Fibroblast of lung (primary cell): ENCODE measurements at regions not wholly inside any gene's neighbourhood (a gene's known extent, or its start where the extent isn't known, plus 50 kb on each side); places are given as distances from the start of the nearest gene placed in this dataset.

Experiments
- DNase-seq, 2 donors: peaks; one replicate each; pipeline versions ENCODE4 v3.0.0 to v3.0.0-alpha.2; 2010; ENCODE audit warnings: low read depth in 2 of 2
- H2AFZ ChIP-seq: 2 replicates; pipeline ENCODE4 v1.5.1; 2012; ENCODE audit warnings: low read length, control low read depth, inconsistent platforms
- H3K27ac ChIP-seq: 2 replicates; pipeline ENCODE4 v1.5.1; 2011; ENCODE audit warnings: low read length, control low read depth; ENCODE audit not compliant: insufficient read depth
- H3K27me3 ChIP-seq: 2 replicates; pipeline ENCODE4 v1.5.1; 2011; ENCODE audit warnings: mild to moderate bottlenecking, low read length; ENCODE audit not compliant: control insufficient read depth, insufficient read depth
- H3K36me3 ChIP-seq: 2 replicates; pipeline ENCODE4 v1.5.1; 2011; ENCODE audit warnings: low read length; ENCODE audit not compliant: control insufficient read depth, insufficient read depth
- H3K4me1 ChIP-seq: 2 replicates; pipeline ENCODE4 v1.5.1; 2011; ENCODE audit warnings: low read length; ENCODE audit not compliant: control insufficient read depth, insufficient read depth; ENCODE audit errors: extremely low read depth
- H3K4me2 ChIP-seq: 2 replicates; pipeline ENCODE4 v1.5.1; 2011; ENCODE audit warnings: low read length, control low read depth; ENCODE audit not compliant: insufficient read depth; ENCODE audit errors: extremely low read depth
- H3K4me3 ChIP-seq, 4 experiments: fragments of 200-600 bp in 1 of 4; sonication (generic) in 1 of 4; replicated peaks in 1 of 4; 2 replicates each; pipeline ENCODE4 v1.5.1; 2011 to 2016; ENCODE audit warnings: low read length in 4 of 4, low read depth in 3 of 4, mild to moderate bottlenecking in 3 of 4, control low read depth in 2 of 4, inconsistent platforms in 1 of 4, mixed read lengths in 1 of 4; ENCODE audit not compliant: insufficient read depth in 1 of 4; ENCODE audit errors: control extremely low read depth in 1 of 4
- H3K79me2 ChIP-seq: 2 replicates; pipeline ENCODE4 v1.5.1; 2012; ENCODE audit warnings: mild to moderate bottlenecking, low read length, inconsistent platforms; ENCODE audit not compliant: control insufficient read depth, insufficient read depth
- H3K9ac ChIP-seq: 2 replicates; pipeline ENCODE4 v1.5.1; 2011; ENCODE audit warnings: mild to moderate bottlenecking, low read length, control low read depth; ENCODE audit not compliant: insufficient read depth
- H3K9me3 ChIP-seq: 2 replicates; pipeline ENCODE4 v1.5.1; 2012; ENCODE audit warnings: low read depth, low read length; ENCODE audit not compliant: control insufficient read depth, insufficient read depth
- H4K20me1 ChIP-seq: 2 replicates; pipeline ENCODE4 v1.5.1; 2011; ENCODE audit warnings: low read length; ENCODE audit not compliant: control insufficient read depth, insufficient read depth; ENCODE audit errors: extremely low read depth
- EZH2 ChIP-seq: IDR thresholded peaks from 2 replicates; pipeline ENCODE4 v1.5.1; 2012; ENCODE audit warnings: low read length, control low read depth, mild to moderate bottlenecking; ENCODE audit errors: missing control alignments
- TF ChIP-seq, protein P1 (sequence below), 2 donors: IDR thresholded peaks in 1 of 2; conservative IDR thresholded peaks in 1 of 2; 1 replicate in 1 of 2; 2 replicates in 1 of 2; pipeline ENCODE4 v1.5.1; 2011 to 2012; ENCODE audit warnings: low read length in 2 of 2, control low read depth in 1 of 2, inconsistent platforms in 1 of 2, low read depth in 1 of 2, mild to moderate bottlenecking in 1 of 2

DNA sequence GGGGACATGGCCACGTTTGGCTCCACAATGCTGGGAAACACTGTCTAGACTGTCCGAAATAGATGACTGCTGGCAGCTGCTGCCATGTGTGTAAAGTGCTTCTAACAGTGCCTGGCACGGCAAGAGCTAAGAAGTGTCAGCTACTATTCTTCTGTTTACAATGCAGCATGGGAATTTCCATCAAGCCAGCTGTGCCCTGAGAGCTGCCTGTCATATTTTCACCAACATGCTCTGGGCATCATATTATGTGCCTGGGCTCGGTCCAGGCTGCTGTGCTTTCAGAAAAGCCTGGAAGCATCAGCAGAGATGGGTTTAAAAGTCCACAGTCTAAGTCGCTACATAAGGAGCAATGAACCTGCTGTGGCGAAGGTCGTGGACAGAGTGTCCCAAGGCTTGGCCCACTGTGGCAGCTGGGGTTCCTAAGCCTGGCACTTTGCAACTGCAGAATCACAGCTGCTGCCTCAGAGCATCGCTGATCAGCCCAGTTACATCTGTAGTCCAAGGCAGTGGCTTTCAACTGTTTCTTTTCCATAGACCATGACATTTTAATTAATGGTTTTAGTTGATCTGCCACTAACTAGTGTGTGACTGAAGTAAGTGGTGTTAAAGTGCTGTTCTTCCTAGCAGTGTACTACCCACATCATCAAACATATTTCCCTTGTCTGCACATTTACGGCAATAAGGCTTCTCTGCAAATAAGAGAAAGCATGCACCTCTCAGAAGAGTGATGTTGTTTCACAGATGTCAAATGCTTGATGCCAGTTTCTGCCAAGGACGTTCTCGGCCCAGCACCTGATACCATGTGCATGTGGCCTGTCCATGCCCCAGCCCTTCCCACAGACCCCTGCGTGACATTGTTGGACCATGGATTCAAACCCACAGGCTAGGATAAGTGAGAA, 95.7 kb upstream of the C1QTNF9B start:
- Histone ChIP-seq H3K27ac (no peak overlapping the region), H3K79me2 (no peaks in the 10 kb centered on the region), H2AFZ (no peak overlapping the region), H3K9ac (no peak overlapping the region), H3K4me1 (no peaks in the 10 kb centered on the region), H3K4me3 (no peak overlapping the region), H4K20me1 (no peaks in the 10 kb centered on the region), H3K9me3 (no peaks in the 10 kb centered on the region), H3K36me3 (no peaks in the 10 kb centered on the region), H3K4me2 (no peak overlapping the region), H3K27me3 (no peaks in the 10 kb centered on the region)
- DNase-seq = no peak
- TF ChIP-seq, protein P1, sequence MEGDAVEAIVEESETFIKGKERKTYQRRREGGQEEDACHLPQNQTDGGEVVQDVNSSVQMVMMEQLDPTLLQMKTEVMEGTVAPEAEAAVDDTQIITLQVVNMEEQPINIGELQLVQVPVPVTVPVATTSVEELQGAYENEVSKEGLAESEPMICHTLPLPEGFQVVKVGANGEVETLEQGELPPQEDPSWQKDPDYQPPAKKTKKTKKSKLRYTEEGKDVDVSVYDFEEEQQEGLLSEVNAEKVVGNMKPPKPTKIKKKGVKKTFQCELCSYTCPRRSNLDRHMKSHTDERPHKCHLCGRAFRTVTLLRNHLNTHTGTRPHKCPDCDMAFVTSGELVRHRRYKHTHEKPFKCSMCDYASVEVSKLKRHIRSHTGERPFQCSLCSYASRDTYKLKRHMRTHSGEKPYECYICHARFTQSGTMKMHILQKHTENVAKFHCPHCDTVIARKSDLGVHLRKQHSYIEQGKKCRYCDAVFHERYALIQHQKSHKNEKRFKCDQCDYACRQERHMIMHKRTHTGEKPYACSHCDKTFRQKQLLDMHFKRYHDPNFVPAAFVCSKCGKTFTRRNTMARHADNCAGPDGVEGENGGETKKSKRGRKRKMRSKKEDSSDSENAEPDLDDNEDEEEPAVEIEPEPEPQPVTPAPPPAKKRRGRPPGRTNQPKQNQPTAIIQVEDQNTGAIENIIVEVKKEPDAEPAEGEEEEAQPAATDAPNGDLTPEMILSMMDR (conservative IDR thresholded peaks at IDR 0.05 in 1 of 2, IDR thresholded peaks at IDR 0.05 in 1 of 2; ENCODE audit: low read depth in 1 of 2, low read length in 2 of 2) = no peak
- no peak for TF ChIP-seq EZH2

DNA sequence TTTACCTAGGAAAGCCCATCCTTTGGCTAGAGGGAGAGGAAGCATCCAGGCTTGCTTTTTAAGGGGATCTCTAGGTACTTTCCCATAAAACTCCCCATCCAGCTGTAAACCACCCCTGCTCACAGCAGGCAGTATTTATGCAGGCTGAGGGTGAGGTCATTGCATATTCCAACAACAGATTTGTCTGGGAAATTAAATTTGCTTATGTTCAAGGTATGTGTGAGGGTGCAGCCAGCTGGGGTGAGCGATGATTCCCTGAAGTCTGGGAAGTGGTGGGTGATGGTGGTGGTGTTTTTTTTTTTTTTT, 96.3 kb upstream of the C1QTNF9B start:
- Histone ChIP-seq H3K27ac (no peak overlapping the region), H3K4me3 (no peak overlapping the region), H3K4me2 (no peak overlapping the region), H4K20me1 (no peaks in the 10 kb centered on the region), H3K9ac (no peak overlapping the region), H3K79me2 (no peaks in the 10 kb centered on the region), H3K36me3 (no peaks in the 10 kb centered on the region), H3K27me3 (no peaks in the 10 kb centered on the region), H2AFZ (no peak overlapping the region), H3K4me1 (no peaks in the 10 kb centered on the region), H3K9me3 (no peaks in the 10 kb centered on the region)
- peak in 1 of 2 donors; percentile 75 for DNase-seq
- TF ChIP-seq, protein P1 (conservative IDR thresholded peaks at IDR 0.05 in 1 of 2, IDR thresholded peaks at IDR 0.05 in 1 of 2; ENCODE audit: low read depth in 1 of 2, low read length in 2 of 2) = no peak
- TF ChIP-seq EZH2 = no peak

DNA sequence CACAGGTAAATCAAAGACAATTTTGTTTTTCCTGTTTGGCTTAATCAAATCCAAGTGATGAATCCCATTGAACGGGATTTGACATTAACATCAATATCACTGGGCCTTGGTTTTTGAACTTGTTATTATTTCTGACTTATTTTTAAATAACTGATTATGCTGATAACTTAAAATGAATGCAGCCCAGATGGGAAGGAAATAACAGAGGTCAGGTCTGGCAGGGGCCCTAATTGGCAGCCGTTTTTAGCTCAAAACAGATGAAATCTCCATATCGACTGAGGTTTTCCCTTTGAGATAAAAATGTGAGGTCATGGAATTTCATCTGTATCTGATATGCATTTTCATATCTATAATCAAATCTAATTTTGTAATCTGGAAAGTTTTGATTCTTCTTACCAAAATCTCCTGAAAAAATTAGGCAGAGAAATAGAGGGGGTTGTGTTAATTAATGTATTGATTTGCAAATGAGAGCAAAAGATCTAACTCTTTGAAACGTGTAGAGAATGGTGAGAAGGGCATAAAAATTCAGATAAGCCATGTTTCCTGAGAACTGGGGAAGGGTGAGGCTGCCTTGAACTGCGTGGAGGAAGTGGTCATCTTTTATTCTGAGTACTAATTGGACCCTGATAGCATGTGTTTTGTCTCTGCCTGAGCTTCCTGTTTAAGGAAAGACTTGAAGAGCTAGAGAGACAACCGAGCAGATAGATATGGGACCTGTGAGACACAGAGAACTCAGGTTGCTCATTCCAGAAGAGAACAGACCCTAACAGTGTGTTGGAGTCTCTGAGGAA, 98.2 kb upstream of the C1QTNF9B start:
- Histone ChIP-seq H3K4me1 (no peaks in the 10 kb centered on the region), H3K9ac (no peak overlapping the region), H2AFZ (no peak overlapping the region), H3K79me2 (no peaks in the 10 kb centered on the region), H3K27me3 (no peaks in the 10 kb centered on the region), H4K20me1 (no peaks in the 10 kb centered on the region), H3K4me2 (no peak overlapping the region), H3K4me3 (no peak overlapping the region), H3K36me3 (no peaks in the 10 kb centered on the region), H3K27ac (no peak overlapping the region), H3K9me3 (no peaks in the 10 kb centered on the region)
- DNase-seq = peak in 1 of 2 donors; percentile 27
- no peak for TF ChIP-seq EZH2
- TF ChIP-seq, protein P1 (conservative IDR thresholded peaks at IDR 0.05 in 1 of 2, IDR thresholded peaks at IDR 0.05 in 1 of 2; ENCODE audit: low read depth in 1 of 2, low read length in 2 of 2) = no peak
